ENCODE measurements at regions not wholly inside any gene's neighbourhood (a gene's known extent, or its start where the extent isn't known, plus 50 kb on each side); places are given as distances from the start of the nearest gene placed in this dataset.
A peak's percentile ranks its signal among the peaks of the same experiment; 100 is the strongest.
"Not testable (repeated sequence)": the region's sequence is repeated elsewhere in the genome, so short reads cannot be mapped to it uniquely, and the experiment has no call there.

- DNase-seq (ENCODE audit: low read depth), result no peak
- no peak for TF ChIP-seq CTCF (IDR thresholded peaks at IDR 0.05; ENCODE audit: insufficient read depth, low read depth, low read length, missing control alignments)
- H3K4me3 ChIP-seq (ENCODE audit: low read depth, low read length), result no peak overlapping the region
These were observed 413.6 kb downstream of the BTG1 start for GRCh38 chr12:91732086-91732485.

- no peak overlapping the region for H3K4me3 ChIP-seq (ENCODE audit: low read depth, low read length)
- TF ChIP-seq CTCF (IDR thresholded peaks at IDR 0.05; ENCODE audit: insufficient read depth, low read depth, low read length, missing control alignments), result no peak
- no peak for DNase-seq (ENCODE audit: low read depth)
These were observed 416.1 kb downstream of the BTG1 start for GRCh38 chr12:91729543-91729942.

- no peak for DNase-seq (ENCODE audit: low read depth)
- no peak for TF ChIP-seq CTCF (IDR thresholded peaks at IDR 0.05; ENCODE audit: insufficient read depth, low read depth, low read length, missing control alignments)
- H3K4me3 ChIP-seq (ENCODE audit: low read depth, low read length), result no peak overlapping the region
These were observed 422.5 kb downstream of the BTG1 start for GRCh38 chr12:91723191-91723590.

GRCh38 chr12:91722072-91722471 is 423.6 kb downstream of the BTG1 start:
- H3K4me3 ChIP-seq (ENCODE audit: low read depth, low read length), result no peak overlapping the region
- DNase-seq (ENCODE audit: low read depth), result peak; percentile 36
- TF ChIP-seq CTCF (IDR thresholded peaks at IDR 0.05; ENCODE audit: insufficient read depth, low read depth, low read length, missing control alignments), result no peak

GRCh38 chr12:91721023-91721422 is 424.6 kb downstream of the BTG1 start:
- no peak overlapping the region for H3K4me3 ChIP-seq (ENCODE audit: low read depth, low read length)
- TF ChIP-seq CTCF (IDR thresholded peaks at IDR 0.05; ENCODE audit: insufficient read depth, low read depth, low read length, missing control alignments), result no peak
- DNase-seq (ENCODE audit: low read depth), result no peak

- TF ChIP-seq CTCF (IDR thresholded peaks at IDR 0.05; ENCODE audit: insufficient read depth, low read depth, low read length, missing control alignments), result no peak
- H3K4me3 ChIP-seq (ENCODE audit: low read depth, low read length), result no peak overlapping the region
- DNase-seq (ENCODE audit: low read depth), result no peak
These were observed 427.3 kb downstream of the BTG1 start for GRCh38 chr12:91718326-91718725.

- DNase-seq (ENCODE audit: low read depth), result no peak
- no peak for TF ChIP-seq CTCF (IDR thresholded peaks at IDR 0.05; ENCODE audit: insufficient read depth, low read depth, low read length, missing control alignments)
- H3K4me3 ChIP-seq (ENCODE audit: low read depth, low read length), result no peak overlapping the region
These were observed 427.8 kb downstream of the BTG1 start for GRCh38 chr12:91717804-91718203.

GRCh38 chr12:91711925-91712324 is 433.7 kb downstream of the BTG1 start:
- not testable (repeated sequence) for DNase-seq (ENCODE audit: low read depth); H3K4me3 ChIP-seq (ENCODE audit: low read depth, low read length)
